ENCODE measurements at regions not wholly inside any gene's neighbourhood (a gene's known extent, or its start where the extent isn't known, plus 50 kb on each side); places are given as distances from the start of the nearest gene placed in this dataset.

DNA sequence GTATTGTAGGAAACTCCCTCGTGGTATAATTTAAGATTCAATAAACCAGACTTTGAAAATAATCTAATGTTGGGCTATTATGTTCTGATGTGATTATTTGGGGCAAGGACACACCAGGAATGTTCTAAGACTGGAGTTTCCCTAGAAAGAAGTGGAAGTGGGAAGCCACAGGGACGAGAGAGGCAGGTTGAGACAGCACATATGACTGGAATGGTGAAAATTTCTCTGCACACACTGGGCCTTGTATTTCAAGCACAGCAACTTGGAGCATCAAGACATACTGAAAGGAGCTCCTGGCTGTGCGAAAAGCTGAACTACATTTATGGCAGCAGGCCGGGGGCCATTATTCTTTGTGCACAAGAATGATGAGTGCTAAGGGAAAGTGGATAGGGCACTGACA is 98.2 kb downstream of the CETN3 start:
- in situ Hi-C loops (cut with MboI; ENCODE audit: low pct_ligation_motif_present in 1 of 4, low pct_unique_long_range_greater_than_20kb in 1 of 4, low sequenced_read_pairs in 3 of 4): no loop called here
- H3K36me3 ChIP-seq: no peaks in the 10 kb centered on the region

DNA sequence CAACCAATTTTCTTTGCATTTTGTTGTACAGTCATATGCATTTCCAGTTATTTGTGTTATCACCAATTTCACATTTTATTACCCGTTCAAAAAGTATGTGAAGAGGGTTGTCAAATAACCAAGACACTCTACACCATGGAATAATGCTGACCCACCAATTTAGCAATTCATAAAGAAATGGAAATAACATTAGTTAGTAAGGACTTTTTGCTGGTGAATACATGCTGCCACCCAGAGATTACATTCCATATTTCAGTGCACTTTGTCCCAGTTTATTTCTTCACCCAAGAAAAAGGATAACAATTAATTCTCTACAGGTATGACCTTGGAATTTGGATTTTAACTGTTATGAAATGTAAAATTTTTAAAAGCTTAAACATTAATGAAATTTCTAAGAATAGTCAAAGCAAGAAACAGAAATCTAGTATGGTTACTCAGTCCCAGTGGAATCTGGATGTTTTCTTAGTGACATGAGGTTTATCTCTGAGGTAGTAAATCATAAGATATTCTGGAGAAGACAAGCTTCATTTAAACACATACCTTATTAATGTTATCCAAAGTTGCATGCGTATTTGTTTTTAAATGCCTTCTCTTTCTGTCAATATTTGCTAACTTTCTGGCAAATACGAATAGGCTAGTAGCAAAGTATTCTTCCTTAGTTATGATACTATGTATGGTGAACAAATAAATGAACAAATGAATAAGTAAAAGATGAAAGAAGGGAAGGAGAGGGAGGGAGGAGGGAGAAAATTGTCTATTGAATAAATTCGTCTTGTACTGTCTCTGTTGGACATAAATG is 100.6 kb downstream of the CETN3 start:
- no peak overlapping the region for H3K27ac ChIP-seq
- H3K9me3 ChIP-seq: no peaks in the 10 kb centered on the region
- H3K4me1 ChIP-seq: no peaks in the 10 kb centered on the region
- intact Hi-C loops (cut with DNase I; ENCODE audit: low total_unique reads): no loop called here
- H3K4me3 ChIP-seq: no peak overlapping the region
- no peaks in the 10 kb centered on the region for H3K36me3 ChIP-seq
- in situ Hi-C loops (cut with MboI; ENCODE audit: low pct_ligation_motif_present in 1 of 4, low pct_unique_long_range_greater_than_20kb in 1 of 4, low sequenced_read_pairs in 3 of 4): no loop called here
- 55 to 67% methylated on average over 4 of the region's 4 CpGs for WGBS, 2 donors (ENCODE audit: low coverage in 1 of 2)
- no peak for DNase-seq
- TF ChIP-seq POLR2AphosphoS5 (IDR thresholded peaks at IDR 0.05) (no peak), POLR2A (IDR thresholded peaks at IDR 0.05) (no peak), EP300 (IDR thresholded peaks at IDR 0.05; ENCODE audit: low read depth) (no peak)
- TF ChIP-seq, protein P1, sequence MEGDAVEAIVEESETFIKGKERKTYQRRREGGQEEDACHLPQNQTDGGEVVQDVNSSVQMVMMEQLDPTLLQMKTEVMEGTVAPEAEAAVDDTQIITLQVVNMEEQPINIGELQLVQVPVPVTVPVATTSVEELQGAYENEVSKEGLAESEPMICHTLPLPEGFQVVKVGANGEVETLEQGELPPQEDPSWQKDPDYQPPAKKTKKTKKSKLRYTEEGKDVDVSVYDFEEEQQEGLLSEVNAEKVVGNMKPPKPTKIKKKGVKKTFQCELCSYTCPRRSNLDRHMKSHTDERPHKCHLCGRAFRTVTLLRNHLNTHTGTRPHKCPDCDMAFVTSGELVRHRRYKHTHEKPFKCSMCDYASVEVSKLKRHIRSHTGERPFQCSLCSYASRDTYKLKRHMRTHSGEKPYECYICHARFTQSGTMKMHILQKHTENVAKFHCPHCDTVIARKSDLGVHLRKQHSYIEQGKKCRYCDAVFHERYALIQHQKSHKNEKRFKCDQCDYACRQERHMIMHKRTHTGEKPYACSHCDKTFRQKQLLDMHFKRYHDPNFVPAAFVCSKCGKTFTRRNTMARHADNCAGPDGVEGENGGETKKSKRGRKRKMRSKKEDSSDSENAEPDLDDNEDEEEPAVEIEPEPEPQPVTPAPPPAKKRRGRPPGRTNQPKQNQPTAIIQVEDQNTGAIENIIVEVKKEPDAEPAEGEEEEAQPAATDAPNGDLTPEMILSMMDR (IDR thresholded peaks at IDR 0.05): no peak
- H3K27me3 ChIP-seq: no peaks in the 10 kb centered on the region

More for the DNA sequence above, 98.2 kb downstream of the CETN3 start:
- DNase-seq: no peak
- no peak overlapping the region for H3K4me3 ChIP-seq
- WGBS, 2 donors (ENCODE audit: low coverage in 1 of 2): 78% methylated on average over 4 of the region's 4 CpGs; no CpG with 5 or more reads in 1 of the 2 donors
- TF ChIP-seq POLR2A (IDR thresholded peaks at IDR 0.05) (no peak), POLR2AphosphoS5 (IDR thresholded peaks at IDR 0.05) (no peak), EP300 (IDR thresholded peaks at IDR 0.05; ENCODE audit: low read depth) (no peak)
- TF ChIP-seq, protein P1 (IDR thresholded peaks at IDR 0.05): no peak
- H3K27me3 ChIP-seq: no peaks in the 10 kb centered on the region
- H3K27ac ChIP-seq: no peak overlapping the region
- no peaks in the 10 kb centered on the region for H3K4me1 ChIP-seq
- intact Hi-C loops (cut with DNase I; ENCODE audit: low total_unique reads): no loop called here
- no peaks in the 10 kb centered on the region for H3K9me3 ChIP-seq

DNA sequence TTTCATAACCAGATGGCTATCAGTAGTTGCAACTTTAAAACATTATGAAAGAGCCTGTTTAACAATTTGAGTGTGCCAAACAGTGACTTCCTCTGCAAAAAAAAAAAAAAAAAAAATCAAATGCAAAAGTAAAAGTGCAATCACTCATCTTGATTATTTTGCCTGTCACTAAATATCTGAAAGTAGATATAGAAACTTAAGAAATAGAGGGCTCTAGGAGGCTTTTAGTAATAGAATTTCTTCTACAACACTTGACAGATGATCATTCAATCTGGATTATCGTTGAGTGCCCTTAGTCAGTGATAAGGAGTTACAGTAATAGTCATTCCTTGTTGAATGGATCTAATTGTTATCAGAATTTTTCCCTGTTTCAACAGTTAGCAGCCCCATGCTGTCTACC is 101.8 kb downstream of the CETN3 start:
- no peaks in the 10 kb centered on the region for H3K36me3 ChIP-seq
- no peak for TF ChIP-seq POLR2AphosphoS5 (IDR thresholded peaks at IDR 0.05)
- no peak for TF ChIP-seq EP300 (IDR thresholded peaks at IDR 0.05; ENCODE audit: low read depth)
- TF ChIP-seq, protein P1 (IDR thresholded peaks at IDR 0.05): no peak
- no peak for TF ChIP-seq POLR2A (IDR thresholded peaks at IDR 0.05)
- in situ Hi-C loops (cut with MboI; ENCODE audit: low pct_ligation_motif_present in 1 of 4, low pct_unique_long_range_greater_than_20kb in 1 of 4, low sequenced_read_pairs in 3 of 4) (no loop called here), intact Hi-C loops (cut with DNase I; ENCODE audit: low total_unique reads) (no loop called here)
- H3K4me3 ChIP-seq: no peak overlapping the region
- H3K4me1 ChIP-seq: no peaks in the 10 kb centered on the region
- no peak overlapping the region for H3K27ac ChIP-seq
- no peaks in the 10 kb centered on the region for H3K9me3 ChIP-seq
- DNase-seq: no peak
- no peaks in the 10 kb centered on the region for H3K27me3 ChIP-seq
- 73 to 77% methylated on average over 1 of the region's 1 CpG for WGBS, 2 donors (ENCODE audit: low coverage in 1 of 2)

DNA sequence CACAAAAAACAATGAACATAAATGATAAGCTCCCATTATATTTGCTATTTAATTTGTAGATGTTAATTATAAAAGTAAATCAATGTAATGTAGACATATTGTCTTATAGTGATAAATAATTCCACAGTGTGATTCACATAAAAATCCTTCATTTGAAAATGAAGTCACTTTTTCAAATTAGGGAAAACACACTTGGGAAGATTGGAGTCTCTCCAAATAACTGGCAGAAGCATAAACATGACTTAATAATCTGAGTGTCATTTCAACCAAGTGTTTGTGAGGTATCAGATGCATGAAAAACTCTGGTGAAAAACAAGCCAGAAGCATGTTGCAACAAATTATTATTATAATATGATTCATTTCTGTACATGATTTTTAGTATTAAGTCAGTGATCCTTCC is 102.2 kb downstream of the CETN3 start:
- no peak for DNase-seq
- TF ChIP-seq, protein P1 (IDR thresholded peaks at IDR 0.05): no peak
- TF ChIP-seq POLR2A (IDR thresholded peaks at IDR 0.05) (no peak), EP300 (IDR thresholded peaks at IDR 0.05; ENCODE audit: low read depth) (no peak), POLR2AphosphoS5 (IDR thresholded peaks at IDR 0.05) (no peak)
- H3K27ac ChIP-seq: no peak overlapping the region
- H3K27me3 ChIP-seq: no peaks in the 10 kb centered on the region
- H3K4me3 ChIP-seq: no peak overlapping the region
- no peaks in the 10 kb centered on the region for H3K9me3 ChIP-seq
- intact Hi-C loops (cut with DNase I; ENCODE audit: low total_unique reads): no loop called here
- H3K4me1 ChIP-seq: no peaks in the 10 kb centered on the region
- no peaks in the 10 kb centered on the region for H3K36me3 ChIP-seq
- in situ Hi-C loops (cut with MboI; ENCODE audit: low pct_ligation_motif_present in 1 of 4, low pct_unique_long_range_greater_than_20kb in 1 of 4, low sequenced_read_pairs in 3 of 4): no loop called here
